NCI-H2196 (cell line): ENCODE measurements at regions not wholly inside any gene's neighbourhood (a gene's known extent, or its start where the extent isn't known, plus 50 kb on each side); places are given as distances from the start of the nearest gene placed in this dataset.

ENCODE experiments used
- DNase-seq: peaks from one replicate; lab custom pipeline; 2025; ENCODE audit not compliant: unreplicated experiment; lab: John Stamatoyannopoulos, UW

GRCh38 chr3:72380711-72381493 lies 467.3 kb downstream of the SHQ1 start:
- DNase-seq, result no peak

DNA sequence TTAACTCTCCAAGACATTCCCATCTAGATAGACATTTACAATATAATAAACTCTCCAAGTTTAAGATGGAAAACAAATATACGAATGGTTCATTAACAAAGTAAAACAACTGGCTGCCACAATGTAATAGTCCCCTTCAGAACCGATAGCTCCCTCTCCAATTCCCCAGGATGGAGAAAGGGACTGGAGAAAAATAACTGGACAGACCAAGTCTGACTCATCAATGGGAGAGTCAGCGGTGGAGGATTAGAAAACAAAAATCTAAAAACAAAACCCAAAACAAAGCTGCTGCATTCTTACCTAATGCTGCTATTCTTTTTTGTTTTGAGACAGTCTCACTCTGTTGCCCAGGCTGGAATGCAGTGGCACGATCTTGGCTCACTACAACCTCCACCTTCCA lies 468.1 kb downstream of the SHQ1 start:
- DNase-seq, result no peak

DNA sequence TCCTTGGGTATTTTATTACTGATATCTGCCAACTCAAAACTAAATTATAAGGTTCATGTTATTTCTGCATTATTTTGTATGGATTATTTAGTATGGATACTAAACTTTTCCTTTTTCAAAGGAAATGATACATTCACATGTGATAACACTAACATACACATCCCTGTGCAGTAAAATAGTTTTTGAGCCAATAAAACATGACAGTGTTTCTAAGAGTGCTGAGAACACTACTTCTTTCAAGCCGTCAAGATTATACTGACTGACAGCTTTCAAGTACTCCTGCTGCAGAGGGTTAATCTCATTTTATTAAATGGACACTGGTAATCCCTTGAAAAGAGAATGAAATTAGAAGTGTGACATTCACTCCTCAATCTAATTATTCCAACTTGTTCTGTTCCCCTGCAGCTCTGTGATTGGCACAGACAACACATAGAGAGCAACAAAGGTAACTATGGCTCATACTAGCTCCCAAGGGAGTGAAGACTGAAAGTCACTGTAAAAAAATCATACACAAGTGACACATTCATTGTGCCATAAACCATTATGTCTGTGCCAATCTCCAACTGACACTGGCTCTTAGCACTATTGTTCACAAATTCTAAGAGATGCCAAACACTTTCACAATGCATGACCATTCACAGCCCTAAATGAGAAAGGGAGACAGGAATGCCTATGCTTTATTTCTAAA lies 468.6 kb downstream of the SHQ1 start:
- no peak for DNase-seq

GRCh38 chr3:72378287-72378686 lies 470.0 kb downstream of the SHQ1 start:
- no peak for DNase-seq

DNA sequence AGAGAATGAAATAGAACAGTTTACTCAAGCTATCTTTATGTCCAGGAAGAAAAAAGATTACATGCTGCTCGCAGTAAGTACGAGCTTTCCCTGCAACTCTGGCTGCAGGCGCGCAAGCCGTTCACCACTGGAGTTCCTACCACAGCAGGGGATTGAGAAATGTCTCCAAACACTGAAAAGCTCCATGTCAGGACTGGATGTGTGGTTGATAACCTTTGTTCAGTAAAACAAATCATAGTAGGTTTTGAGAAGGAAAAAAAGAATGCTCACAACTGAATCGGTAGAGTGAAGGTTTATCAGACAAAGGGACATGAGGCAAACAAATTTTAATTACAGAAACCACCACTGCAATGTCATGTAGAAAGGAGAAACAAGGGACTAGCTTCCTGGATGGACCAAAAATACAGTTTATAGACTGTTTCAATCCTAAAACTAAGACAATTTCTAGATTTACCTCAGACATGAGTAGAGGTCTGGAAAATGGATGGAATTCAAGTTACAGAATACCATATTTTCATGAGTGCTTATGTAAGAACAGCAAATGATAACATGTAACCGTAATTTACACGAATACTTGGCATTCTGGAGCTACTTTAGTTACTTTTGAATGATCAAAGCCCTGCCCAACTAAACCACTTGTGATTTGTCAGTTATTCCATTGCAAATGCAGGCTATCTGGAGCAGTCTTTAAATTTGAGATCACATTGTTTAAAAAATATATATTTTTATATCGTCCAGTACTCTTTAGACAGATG lies 471.1 kb downstream of the SHQ1 start:
- no peak for DNase-seq

DNA sequence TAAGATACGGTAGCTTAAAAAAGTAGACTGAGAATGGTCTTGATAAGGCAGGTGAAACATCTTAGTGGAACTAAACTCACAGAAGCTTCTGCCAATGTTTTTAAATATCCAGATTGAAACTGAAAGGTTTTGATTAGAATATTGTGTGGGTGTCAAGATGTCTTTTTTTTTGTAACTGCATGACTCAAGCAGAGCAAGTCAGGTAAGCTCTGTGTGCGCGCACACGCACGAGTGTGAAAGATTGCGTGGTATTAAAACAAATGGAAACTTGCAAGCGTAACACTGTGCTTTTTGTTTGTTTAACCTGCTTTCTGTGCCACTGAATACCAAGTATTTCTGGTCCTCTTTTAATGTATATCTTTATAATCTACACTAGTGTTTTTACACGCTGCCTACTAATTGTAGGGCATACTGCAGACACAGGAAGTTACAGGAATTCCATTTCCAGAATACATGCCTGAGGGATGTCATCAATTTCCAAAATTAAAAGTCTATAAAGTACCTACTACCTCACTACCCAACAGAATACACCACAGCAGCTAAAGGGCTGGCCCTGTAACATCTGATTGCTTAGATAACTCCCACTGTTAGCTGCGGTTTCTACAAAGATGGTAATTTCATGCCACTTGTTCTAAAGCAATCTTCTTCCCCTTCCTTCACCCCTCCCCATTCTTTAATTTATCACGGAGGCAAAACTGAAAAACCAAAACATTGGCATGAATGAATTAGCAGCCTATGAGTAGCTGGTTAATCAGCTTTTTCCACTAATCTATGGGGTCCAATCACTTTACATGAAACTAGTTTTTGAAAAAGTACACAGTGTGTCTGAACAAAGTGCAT lies 472.8 kb downstream of the SHQ1 start:
- no peak for DNase-seq

DNA sequence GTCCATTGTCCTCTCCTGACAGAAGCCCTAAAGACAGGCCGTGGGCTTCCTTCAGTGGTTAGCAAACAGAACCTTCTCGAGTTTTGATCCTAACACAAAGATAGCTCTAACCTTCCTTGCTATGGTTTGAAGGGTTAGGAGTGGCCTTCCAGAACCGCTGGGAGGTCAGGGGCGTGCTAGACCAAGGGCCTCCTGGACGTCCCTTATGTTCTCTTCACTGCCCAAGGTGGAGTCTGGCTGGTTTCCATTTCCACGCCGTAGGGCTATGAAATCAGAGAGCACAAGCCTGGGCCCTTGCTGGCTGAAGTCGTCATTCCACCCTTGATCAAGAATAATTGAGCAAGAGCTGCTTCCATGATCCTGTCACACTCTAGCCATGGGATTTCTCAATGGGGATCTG lies 475.1 kb downstream of the SHQ1 start:
- no peak for DNase-seq

DNA sequence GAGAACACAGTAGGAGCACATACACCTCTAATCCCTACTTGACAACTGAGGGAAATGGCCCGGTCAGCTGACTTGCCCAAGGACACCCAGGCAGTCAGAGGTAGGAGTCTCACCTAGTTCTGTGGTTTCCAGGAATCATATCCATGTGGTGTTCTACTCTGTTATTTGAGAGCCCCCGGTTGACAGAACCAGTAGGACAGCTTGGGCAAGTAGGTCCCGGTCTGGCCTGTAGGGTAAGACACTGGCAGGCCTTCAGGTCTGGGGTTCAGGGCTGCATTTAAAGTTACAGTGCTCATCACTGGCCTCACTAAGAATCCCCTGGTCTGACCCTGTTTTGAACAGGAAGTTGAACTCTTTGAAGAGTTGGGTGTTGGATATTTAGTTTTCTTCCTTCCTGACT lies 476.1 kb downstream of the SHQ1 start:
- DNase-seq, result no peak

DNA sequence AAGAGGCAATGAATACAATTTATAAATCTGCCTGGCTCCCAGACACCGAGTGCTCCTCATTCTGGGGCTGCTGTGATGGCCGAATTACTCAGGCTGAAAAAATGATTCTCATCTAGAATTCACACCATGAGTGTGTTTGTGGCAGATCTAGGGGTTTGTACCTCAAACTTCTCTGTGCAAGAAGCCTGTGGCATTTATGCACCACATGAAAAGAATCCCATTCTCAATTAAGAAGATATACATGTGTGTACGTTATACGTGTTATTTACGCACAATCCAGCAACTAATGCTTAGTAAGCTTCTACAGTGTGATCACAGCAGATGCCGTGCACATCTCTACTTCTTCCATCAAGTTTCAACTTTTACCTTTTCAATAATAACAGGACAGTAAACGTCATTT lies 476.8 kb downstream of the SHQ1 start:
- DNase-seq, result no peak

DNA sequence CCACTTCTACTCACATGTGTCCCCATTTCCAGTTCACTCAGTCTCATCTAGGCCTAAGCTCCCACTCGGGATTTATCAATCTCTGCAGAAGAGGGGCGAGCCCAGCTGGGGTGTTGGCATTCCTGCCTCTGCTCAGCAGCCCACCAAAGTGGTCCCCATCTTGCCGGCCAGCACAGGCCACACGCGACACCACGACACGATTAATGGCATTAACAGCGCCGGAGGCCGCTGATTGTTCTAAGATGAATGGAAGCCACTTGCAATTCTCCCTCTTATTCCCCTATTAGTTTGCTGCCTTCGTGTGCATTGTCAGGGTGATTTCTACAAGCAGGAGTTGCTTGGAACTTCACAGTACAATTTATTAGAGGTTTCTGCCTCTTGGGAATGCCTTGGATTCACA lies 477.3 kb downstream of the SHQ1 start:
- no peak for DNase-seq

DNA sequence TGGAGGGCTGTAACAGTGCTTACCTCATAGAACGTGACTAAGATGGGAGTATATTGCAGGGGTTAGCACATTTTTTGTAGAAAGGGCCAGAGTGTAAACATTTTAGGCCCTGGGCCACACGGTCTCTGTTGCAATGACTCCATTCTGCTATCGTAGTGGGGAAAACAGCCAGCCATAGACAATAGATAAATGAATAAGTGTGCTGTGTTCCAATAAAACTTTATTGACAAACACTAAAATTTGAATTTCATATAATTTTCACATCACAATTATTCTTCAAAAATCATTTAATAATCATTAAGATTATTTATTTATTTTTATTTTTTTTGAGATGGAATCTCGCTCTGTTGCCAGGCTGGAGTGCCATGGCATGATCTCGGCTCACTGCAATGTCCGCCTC lies 478.6 kb downstream of the SHQ1 start:
- no peak for DNase-seq

DNA sequence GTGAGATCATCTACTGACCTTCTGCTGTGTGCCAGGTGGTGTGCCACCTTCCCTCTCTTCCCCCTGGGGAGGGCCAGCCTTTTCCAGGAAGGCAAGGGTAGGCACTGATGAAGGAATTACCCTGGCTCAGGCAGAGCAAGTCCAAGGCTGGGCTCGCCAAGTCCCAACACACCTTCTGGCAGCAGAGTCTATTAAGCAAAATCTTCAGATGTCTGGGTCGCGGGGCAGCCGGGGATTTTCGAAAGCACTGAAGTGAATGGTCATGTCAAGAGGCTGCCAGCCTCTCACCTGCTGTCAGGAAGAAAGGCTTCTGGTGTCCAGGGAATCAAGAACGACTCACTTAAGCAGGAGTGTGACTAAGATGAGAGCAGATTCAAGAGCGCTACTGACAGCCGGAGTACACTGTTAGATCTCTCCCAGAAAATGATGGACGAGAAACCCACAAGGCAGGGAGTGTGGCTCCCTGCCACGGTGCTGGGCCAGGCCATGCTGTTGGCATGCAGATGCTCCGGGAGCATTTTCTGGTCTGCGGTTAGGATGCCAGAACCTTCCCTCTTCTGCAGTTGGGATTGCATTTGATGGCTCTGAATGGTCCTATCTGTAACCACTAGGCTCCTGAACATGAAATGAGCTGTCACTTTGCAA lies 479.8 kb downstream of the SHQ1 start:
- no peak for DNase-seq

- no peak for DNase-seq
Observed at GRCh38 chr3:72361990-72362389, 486.3 kb downstream of the SHQ1 start.

DNA sequence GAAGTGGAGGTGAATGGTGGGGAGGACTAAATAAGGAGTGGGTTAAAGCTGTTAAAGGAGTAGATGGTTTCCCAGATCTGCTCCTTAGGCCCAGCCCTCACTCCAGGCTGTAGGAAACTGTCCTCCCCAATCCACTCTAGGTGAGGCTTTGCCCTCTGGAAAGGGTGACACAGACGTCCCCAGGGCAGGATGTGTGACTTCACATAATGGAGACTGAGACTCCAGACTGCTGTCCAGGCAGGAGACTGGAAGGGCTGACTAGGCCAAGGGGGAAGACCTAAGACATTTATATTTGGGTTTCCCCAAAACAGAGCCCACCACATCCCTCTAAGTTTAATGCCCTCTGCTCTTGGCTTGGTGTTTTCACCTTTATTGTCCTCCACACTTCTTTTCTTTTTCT lies 488.5 kb downstream of the SHQ1 start:
- no peak for DNase-seq

DNA sequence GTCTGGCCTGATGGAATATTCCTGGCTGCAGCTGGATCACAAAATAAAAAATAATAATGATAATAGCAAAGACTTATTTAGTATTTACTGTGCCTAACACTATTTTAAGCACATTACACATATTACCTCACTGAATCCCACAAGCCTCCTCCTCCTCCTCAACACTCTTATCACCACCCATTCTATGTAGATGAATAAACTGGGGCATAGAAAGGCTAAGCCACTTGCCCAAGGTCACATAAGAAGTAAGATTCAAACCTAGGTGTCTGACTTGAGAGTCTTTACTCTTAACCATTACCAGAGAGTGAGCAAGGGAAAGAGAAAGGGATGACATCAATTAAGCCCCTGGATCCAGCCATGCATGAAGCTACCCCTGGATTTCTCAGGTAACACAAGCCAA lies 493.1 kb downstream of the SHQ1 start:
- no peak for DNase-seq

DNA sequence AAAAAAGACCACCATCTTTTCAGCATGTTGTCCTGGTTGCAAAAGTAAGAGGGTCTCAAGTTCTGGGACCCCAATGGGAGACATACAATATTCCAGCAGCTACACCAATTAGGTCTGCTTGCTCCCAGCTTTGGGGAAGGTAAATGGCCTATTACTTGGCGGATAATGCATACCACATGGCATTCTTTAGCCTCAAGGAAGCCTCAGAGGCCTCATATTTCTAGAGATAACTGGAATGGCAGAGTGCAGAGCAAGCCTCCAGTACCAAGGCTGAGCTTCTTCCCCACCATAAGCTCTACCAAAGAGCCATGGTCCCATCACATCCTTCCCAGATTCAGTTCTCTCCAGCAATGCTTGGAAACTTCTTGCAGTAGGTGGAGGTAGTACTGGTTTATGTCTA lies 493.8 kb downstream of the SHQ1 start:
- DNase-seq, result no peak

GRCh38 chr3:72353236-72354128 lies 494.8 kb downstream of the SHQ1 start:
- no peak for DNase-seq

- no peak for DNase-seq
Observed at GRCh38 chr3:72352176-72352575, 496.1 kb downstream of the SHQ1 start.

GRCh38 chr3:72351536-72351935 lies 496.7 kb downstream of the SHQ1 start:
- DNase-seq, result no peak
